ENCODE measurements at regions not wholly inside any gene's neighbourhood (a gene's known extent, or its start where the extent isn't known, plus 50 kb on each side); places are given as distances from the start of the nearest gene placed in this dataset.

GRCh38 chr7:96441436-96442084 lies 119.7 kb upstream of the SLC25A13 start:
- TF ChIP-seq GATA2 (IDR thresholded peaks at IDR 0.05; ENCODE audit: low read depth, low read length) (no peak), GATA3 (IDR thresholded peaks at IDR 0.05; ENCODE audit: low read depth, low read length) (no peak)

All from SH-SY5Y (cell line).